ENCODE measurements at regions not wholly inside any gene's neighbourhood (a gene's known extent, or its start where the extent isn't known, plus 50 kb on each side); places are given as distances from the start of the nearest gene placed in this dataset.

DNA sequence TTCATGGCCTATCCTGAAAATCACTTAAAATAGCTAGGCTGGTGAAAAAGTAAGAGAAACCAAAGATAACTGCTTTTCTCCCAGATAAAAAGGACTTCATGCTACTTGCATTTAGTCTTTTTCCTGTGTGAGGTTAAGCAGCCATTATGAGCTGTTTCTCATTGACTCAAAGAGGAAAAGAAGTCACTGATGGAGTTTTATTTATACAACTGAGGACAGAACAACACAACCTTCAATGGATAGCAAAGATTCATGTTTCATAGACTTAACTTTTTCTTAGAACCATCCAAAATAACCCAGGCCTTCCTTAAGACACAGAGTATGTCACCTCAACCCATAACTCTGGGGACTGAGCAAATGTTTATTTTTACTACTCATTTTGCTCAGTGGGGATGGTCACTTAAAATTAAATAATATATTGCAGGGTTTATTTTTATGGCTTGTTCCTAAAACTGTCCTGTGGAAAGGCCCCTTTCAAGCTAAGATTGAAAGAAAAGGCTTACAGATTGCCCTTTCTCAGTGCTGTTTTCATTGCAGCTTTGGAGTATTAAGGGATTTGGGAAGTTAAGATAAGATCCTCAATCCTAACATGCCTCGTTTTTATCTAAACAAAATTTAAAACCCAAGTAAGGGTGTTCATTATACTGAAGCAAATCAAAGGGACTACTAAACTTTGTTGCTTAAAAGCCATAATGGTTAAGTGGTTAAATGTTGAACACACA, 252.6 kb upstream of the MAD2L1 start:
- no peak for TF ChIP-seq SUZ12 (IDR thresholded peaks at IDR 0.05; ENCODE audit: extremely low read depth, insufficient read depth, insufficient read length)
- TF ChIP-seq ZNF274 (IDR thresholded peaks at IDR 0.05; ENCODE audit: low read depth, low read length): no peak
